ENCODE measurements at regions not wholly inside any gene's neighbourhood (a gene's known extent, or its start where the extent isn't known, plus 50 kb on each side); places are given as distances from the start of the nearest gene placed in this dataset.

- no peak for TF ChIP-seq RCOR1 (IDR thresholded peaks at IDR 0.05; ENCODE audit: low read depth, low read length)
Observed at GRCh38 chr20:6362245-6362644, 239.4 kb upstream of the FERMT1 start (continued).

GRCh38 chr20:6360766-6361165 is 237.9 kb upstream of the FERMT1 start:
- 17% methylated on average over 5 of the region's 5 CpGs for WGBS (ENCODE audit: missing lambda C conversion rate)
- ATAC-seq: no peak
- TF ChIP-seq POLR2A (IDR thresholded peaks at IDR 0.05; ENCODE audit: low read length) (no peak), RARB (CRISPR knock-in tag; IDR thresholded peaks at IDR 0.05) (no peak), EHMT2 (IDR thresholded peaks at IDR 0.05; ENCODE audit: low read depth) (no peak), TFCP2L1 (CRISPR knock-in tag; IDR thresholded peaks at IDR 0.05) (no peak), MAZ (IDR thresholded peaks at IDR 0.05; ENCODE audit: borderline replicate concordance, low read depth, low read length) (no peak), MAX (IDR thresholded peaks at IDR 0.05) (no peak), GATA3 (IDR thresholded peaks at IDR 0.05; ENCODE audit: borderline replicate concordance) (no peak), ZC3H11A (IDR thresholded peaks at IDR 0.05) (no peak), RAD21 (conservative IDR thresholded peaks at IDR 0.05 in 1 of 2, IDR thresholded peaks at IDR 0.05 in 1 of 2) (no peak)
- CTCF ChIA-PET: interaction anchor here (0.6 kb wide), 1 partner anchor 96 kb away, joined by 5 read pairs; no protein-coding TSS in a partner anchor
- Histone ChIP-seq H3K4me1 (no peaks in the 10 kb centered on the region), H3K9me3 (no peaks in the 10 kb centered on the region), H3K4me2 (no peak overlapping the region), H3K4me3 (no peak overlapping the region), H3K27ac (no peak overlapping the region)
- FAIRE-seq: no peak
- POLR2A ChIA-PET: no interaction called here
- no peak for DNase-seq (ENCODE audit: low read depth in 1 of 2, low spot score in 1 of 2)

DNA sequence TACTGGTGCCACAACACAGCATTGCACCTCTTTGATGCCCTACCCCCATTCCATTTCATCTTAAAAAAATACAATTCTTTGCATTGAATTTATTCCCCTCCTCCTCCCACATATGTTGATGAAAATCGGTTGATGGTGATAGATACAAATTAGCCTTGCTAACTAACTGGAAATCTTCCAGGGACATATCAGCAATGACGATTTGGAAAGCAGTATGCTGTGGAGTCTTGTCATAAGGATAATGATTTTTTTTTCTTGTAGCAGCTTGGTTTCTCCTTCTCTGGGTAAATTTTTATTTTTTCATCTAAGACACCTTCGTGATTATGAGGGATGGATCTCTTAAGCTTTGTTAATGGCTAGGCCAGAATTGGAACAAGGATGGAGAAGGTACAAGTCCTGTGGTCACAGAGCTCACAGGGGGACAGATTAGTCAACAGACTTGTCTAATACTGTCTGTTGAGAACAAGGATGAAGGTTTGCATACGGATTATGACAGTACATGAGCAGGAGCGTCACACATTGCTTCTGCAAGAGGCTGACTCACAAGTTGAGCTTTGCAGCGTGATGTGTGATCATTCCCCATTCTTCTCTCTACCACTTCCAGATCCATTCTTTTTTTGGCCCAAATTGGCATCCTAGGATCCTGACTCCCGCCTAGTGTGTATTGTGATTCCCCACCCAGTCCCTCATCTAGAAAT is 233.1 kb upstream of the FERMT1 start:
- Histone ChIP-seq H3K4me2 (no peak overlapping the region), H3K27ac (no peak overlapping the region), H3K9me3 (no peaks in the 10 kb centered on the region), H3K4me1 (no peaks in the 10 kb centered on the region), H3K4me3 (no peak overlapping the region)
- no peak for ATAC-seq
- 2% methylated on average over 7 of the region's 7 CpGs for WGBS (ENCODE audit: missing lambda C conversion rate)
- ChIA-PET POLR2A (no interaction called here), CTCF (interaction anchor here (1.0 to 1.5 kb wide), 2 partner anchors 12 to 18 kb away, joined by 3 to 4 read pairs; no protein-coding TSS in a partner anchor)
- no peak for FAIRE-seq
- DNase-seq (ENCODE audit: low read depth in 1 of 2, low spot score in 1 of 2): no peak
- TF ChIP-seq ZC3H11A (IDR thresholded peaks at IDR 0.05): no peak
- no peak for TF ChIP-seq HOXB13 (CRISPR knock-in tag; IDR thresholded peaks at IDR 0.05; ENCODE audit: low read depth)
- no peak for TF ChIP-seq NFE2L2 (conservative IDR thresholded peaks at IDR 0.05; ENCODE audit: low read length)
- no peak for TF ChIP-seq TFCP2L1 (CRISPR knock-in tag; IDR thresholded peaks at IDR 0.05)
- TF ChIP-seq FOSL2 (IDR thresholded peaks at IDR 0.05): no peak
- no peak for TF ChIP-seq FOSL2 (CRISPR knock-in tag; IDR thresholded peaks at IDR 0.05)
- TF ChIP-seq RFX5 (IDR thresholded peaks at IDR 0.05): no peak
- TF ChIP-seq, protein P1, sequence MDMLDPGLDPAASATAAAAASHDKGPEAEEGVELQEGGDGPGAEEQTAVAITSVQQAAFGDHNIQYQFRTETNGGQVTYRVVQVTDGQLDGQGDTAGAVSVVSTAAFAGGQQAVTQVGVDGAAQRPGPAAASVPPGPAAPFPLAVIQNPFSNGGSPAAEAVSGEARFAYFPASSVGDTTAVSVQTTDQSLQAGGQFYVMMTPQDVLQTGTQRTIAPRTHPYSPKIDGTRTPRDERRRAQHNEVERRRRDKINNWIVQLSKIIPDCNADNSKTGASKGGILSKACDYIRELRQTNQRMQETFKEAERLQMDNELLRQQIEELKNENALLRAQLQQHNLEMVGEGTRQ (IDR thresholded peaks at IDR 0.05): no peak

DNA sequence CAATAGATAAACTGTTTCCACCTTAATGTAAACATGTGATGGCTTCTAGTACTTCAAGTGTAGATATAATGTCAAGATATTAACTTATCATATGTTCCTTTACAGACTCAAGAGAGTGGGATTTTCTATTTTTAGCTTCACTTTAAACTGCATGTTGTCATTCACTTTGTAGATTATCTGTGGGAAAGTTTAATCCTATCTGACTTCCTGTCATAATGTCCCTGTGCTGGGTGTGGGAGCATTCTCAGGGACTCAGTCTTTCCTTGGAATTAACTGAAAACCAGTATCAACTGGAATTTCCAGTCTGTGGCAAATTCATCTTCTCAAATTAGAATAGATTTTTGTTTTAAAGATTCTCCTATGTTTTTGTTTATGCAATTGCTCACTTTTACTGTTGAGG is 226.1 kb upstream of the FERMT1 start:
- no peak for FAIRE-seq
- H3K27ac ChIP-seq: no peak overlapping the region
- H3K4me2 ChIP-seq: no peak overlapping the region
- ChIA-PET CTCF (no interaction called here), POLR2A (no interaction called here)
- TF ChIP-seq, protein P2, sequence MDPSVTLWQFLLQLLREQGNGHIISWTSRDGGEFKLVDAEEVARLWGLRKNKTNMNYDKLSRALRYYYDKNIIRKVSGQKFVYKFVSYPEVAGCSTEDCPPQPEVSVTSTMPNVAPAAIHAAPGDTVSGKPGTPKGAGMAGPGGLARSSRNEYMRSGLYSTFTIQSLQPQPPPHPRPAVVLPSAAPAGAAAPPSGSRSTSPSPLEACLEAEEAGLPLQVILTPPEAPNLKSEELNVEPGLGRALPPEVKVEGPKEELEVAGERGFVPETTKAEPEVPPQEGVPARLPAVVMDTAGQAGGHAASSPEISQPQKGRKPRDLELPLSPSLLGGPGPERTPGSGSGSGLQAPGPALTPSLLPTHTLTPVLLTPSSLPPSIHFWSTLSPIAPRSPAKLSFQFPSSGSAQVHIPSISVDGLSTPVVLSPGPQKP (IDR thresholded peaks at IDR 0.05; ENCODE audit: low read depth, low read length): no peak
- TF ChIP-seq RAD21 (conservative IDR thresholded peaks at IDR 0.05 in 1 of 2, IDR thresholded peaks at IDR 0.05 in 1 of 2) (no peak), CEBPB (IDR thresholded peaks at IDR 0.05) (no peak), HDAC2 (IDR thresholded peaks at IDR 0.05) (no peak), ATOH8 (CRISPR knock-in tag; IDR thresholded peaks at IDR 0.05; ENCODE audit: low read depth) (no peak)
- TF ChIP-seq, protein P3, sequence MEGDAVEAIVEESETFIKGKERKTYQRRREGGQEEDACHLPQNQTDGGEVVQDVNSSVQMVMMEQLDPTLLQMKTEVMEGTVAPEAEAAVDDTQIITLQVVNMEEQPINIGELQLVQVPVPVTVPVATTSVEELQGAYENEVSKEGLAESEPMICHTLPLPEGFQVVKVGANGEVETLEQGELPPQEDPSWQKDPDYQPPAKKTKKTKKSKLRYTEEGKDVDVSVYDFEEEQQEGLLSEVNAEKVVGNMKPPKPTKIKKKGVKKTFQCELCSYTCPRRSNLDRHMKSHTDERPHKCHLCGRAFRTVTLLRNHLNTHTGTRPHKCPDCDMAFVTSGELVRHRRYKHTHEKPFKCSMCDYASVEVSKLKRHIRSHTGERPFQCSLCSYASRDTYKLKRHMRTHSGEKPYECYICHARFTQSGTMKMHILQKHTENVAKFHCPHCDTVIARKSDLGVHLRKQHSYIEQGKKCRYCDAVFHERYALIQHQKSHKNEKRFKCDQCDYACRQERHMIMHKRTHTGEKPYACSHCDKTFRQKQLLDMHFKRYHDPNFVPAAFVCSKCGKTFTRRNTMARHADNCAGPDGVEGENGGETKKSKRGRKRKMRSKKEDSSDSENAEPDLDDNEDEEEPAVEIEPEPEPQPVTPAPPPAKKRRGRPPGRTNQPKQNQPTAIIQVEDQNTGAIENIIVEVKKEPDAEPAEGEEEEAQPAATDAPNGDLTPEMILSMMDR (IDR thresholded peaks at IDR 0.05): no peak
- DNase-seq (ENCODE audit: low read depth in 1 of 2, low spot score in 1 of 2): no peak
- no peaks in the 10 kb centered on the region for H3K9me3 ChIP-seq
- no peak for ATAC-seq
- H3K4me3 ChIP-seq: no peak overlapping the region
- no peaks in the 10 kb centered on the region for H3K4me1 ChIP-seq

All from A549 (cell line).